H1 (cell line): ENCODE measurements at regions not wholly inside any gene's neighbourhood (a gene's known extent, or its start where the extent isn't known, plus 50 kb on each side); places are given as distances from the start of the nearest gene placed in this dataset.

Source experiments
- CTCF ChIA-PET: fragments of 300-600 bp; sonication (Branson Sonifier 250); formaldehyde crosslinking; loops from one replicate; lab custom pipeline; 2021; ENCODE audit not compliant: partially characterized antibody; lab: Charles Lee
- POLR2A ChIA-PET: fragments of 300-600 bp; sonication (Branson Sonifier 250); formaldehyde crosslinking; loops from one replicate; lab custom pipeline; 2021; ENCODE audit warnings: inconsistent platforms; ENCODE audit not compliant: partially characterized antibody; lab: Charles Lee
- DNase-seq, 2 experiments: peaks; one replicate each; pipeline versions ENCODE4 v3.0.0 to v3.0.0-alpha.2; 2010 to 2022; ENCODE audit warnings: low spot score in 2 of 2, low read depth in 1 of 2, mixed read lengths in 1 of 2
- FAIRE-seq: peaks from 2 replicates; lab custom pipeline; 2011; peaks lifted over from hg19 to GRCh38; lab: Jason Lieb, UNC
- H2AFZ ChIP-seq: 2 replicates; pipeline ENCODE4 v1.8.1; 2012; ENCODE audit warnings: low read length, inconsistent platforms
- H2AK5ac ChIP-seq: 2 replicates; pipeline ENCODE4 v1.6.1; 2013; ENCODE audit warnings: low read depth, low read length
- H2BK120ac ChIP-seq: replicated peaks from 2 replicates; pipeline ENCODE3; 2013; ENCODE audit warnings: low read depth, low read length, inconsistent platforms
- H2BK12ac ChIP-seq: 2 replicates; pipeline ENCODE4 v1.6.1; 2013; ENCODE audit warnings: low read depth, low read length
- H2BK15ac ChIP-seq: 2 replicates; pipeline ENCODE4 v1.6.1; 2013; ENCODE audit warnings: low read length
- H2BK20ac ChIP-seq: 2 replicates; pipeline ENCODE4 v1.6.1; 2013; ENCODE audit warnings: low read length
- H2BK5ac ChIP-seq: 2 replicates; pipeline ENCODE4 v1.6.1; 2013; ENCODE audit warnings: low read depth, low read length
- H3K14ac ChIP-seq: 2 replicates; pipeline ENCODE4 v1.6.1; 2013; ENCODE audit warnings: inconsistent platforms; ENCODE audit not compliant: insufficient read length
- H3K18ac ChIP-seq: 2 replicates; pipeline ENCODE4 v1.6.1; 2013; ENCODE audit warnings: low read length; ENCODE audit errors: extremely low read depth
- H3K23ac ChIP-seq: 2 replicates; pipeline ENCODE4 v1.6.1; 2013; ENCODE audit warnings: inconsistent platforms; ENCODE audit not compliant: insufficient read length
- H3K23me2 ChIP-seq: 2 replicates; pipeline ENCODE4 v1.6.1; 2013; ENCODE audit warnings: low read depth, low read length
- H3K27ac ChIP-seq: 2 replicates; pipeline ENCODE4 v1.6.1; 2011; ENCODE audit warnings: low read depth, low read length, inconsistent platforms
- H3K27me3 ChIP-seq, 4 experiments: replicated peaks in 1 of 4; 1 replicate in 1 of 4; 2 replicates in 3 of 4; pipeline versions ENCODE4 v1.6.1 to v1.8.1; 2011 to 2013; ENCODE audit warnings: low read length in 3 of 4, mild to moderate bottlenecking in 3 of 4, inconsistent platforms in 2 of 4, mixed read lengths in 2 of 4, moderate library complexity in 1 of 4; ENCODE audit not compliant: control insufficient read depth in 3 of 4, insufficient read depth in 3 of 4; ENCODE audit errors: extremely low read depth in 1 of 4
- H3K36me3 ChIP-seq, 4 experiments: 2 replicates each; pipeline versions ENCODE4 v1.6.1 to v1.8.1; 2011 to 2013; ENCODE audit warnings: mild to moderate bottlenecking in 4 of 4, low read length in 3 of 4, moderate library complexity in 2 of 4, control low read depth in 1 of 4, inconsistent platforms in 1 of 4; ENCODE audit not compliant: insufficient read depth in 4 of 4, control insufficient read depth in 2 of 4
- H3K4ac ChIP-seq: replicated peaks from 2 replicates; pipeline ENCODE3; 2013; ENCODE audit warnings: low read length, low read depth, mixed read lengths, inconsistent platforms; ENCODE audit not compliant: insufficient read length
- H3K4me1 ChIP-seq, 4 experiments: replicated peaks in 1 of 4; 1 replicate in 1 of 4; 2 replicates in 3 of 4; pipeline versions ENCODE4 v1.6.1 to v1.8.1; 2011 to 2013; ENCODE audit warnings: low read length in 3 of 4, inconsistent platforms in 2 of 4, mixed read lengths in 1 of 4; ENCODE audit not compliant: insufficient read depth in 4 of 4, control insufficient read depth in 3 of 4
- H3K4me2 ChIP-seq, 2 experiments: 2 replicates each; pipeline versions ENCODE4 v1.6.1 to v1.8.1; 2011 to 2013; ENCODE audit warnings: low read depth in 2 of 2, low read length in 2 of 2, control low read depth in 1 of 2, inconsistent platforms in 1 of 2, mild to moderate bottlenecking in 1 of 2; ENCODE audit not compliant: insufficient read depth in 1 of 2
- H3K4me3 ChIP-seq, 4 experiments: fragments of 200-600, 300-600 bp in 1 of 4; sonication (generic), shearing (Covaris generic), sonication (Bioruptor Twin) in 1 of 4; 2 replicates each; pipeline versions ENCODE4 v1.5.1 to v1.8.1; 2011 to 2016; ENCODE audit warnings: low read length in 4 of 4, low read depth in 3 of 4, control low read depth in 2 of 4, inconsistent platforms in 2 of 4, mild to moderate bottlenecking in 2 of 4, mixed read lengths in 1 of 4, moderate library complexity in 1 of 4; ENCODE audit not compliant: insufficient read depth in 2 of 4; ENCODE audit errors: extremely low read depth in 1 of 4
- H3K56ac ChIP-seq: replicated peaks from 2 replicates; pipeline ENCODE3; 2013; ENCODE audit warnings: low read depth, mild to moderate bottlenecking, mixed read lengths, low read length, inconsistent platforms; ENCODE audit not compliant: insufficient read length
- H3K79me1 ChIP-seq: 2 replicates; pipeline ENCODE4 v1.6.1; 2013; ENCODE audit warnings: low read depth, low read length, control low read depth
- H3K79me2 ChIP-seq, 2 experiments: 2 replicates each; pipeline versions ENCODE4 v1.6.1 to v1.8.1; 2012 to 2013; ENCODE audit warnings: low read length in 2 of 2, mild to moderate bottlenecking in 2 of 2, inconsistent platforms in 1 of 2; ENCODE audit not compliant: insufficient read depth in 2 of 2, control insufficient read depth in 1 of 2
- H3K9ac ChIP-seq, 4 experiments: replicated peaks in 1 of 4; 1 replicate in 1 of 4; 2 replicates in 3 of 4; pipeline versions ENCODE4 v1.6.1 to v1.8.1; 2011 to 2013; ENCODE audit warnings: low read depth in 3 of 4, low read length in 3 of 4, control low read depth in 2 of 4, mild to moderate bottlenecking in 2 of 4, moderate library complexity in 2 of 4, inconsistent platforms in 1 of 4; ENCODE audit errors: extremely low read depth in 1 of 4
- H3K9me3 ChIP-seq, 2 experiments: 2 replicates each; pipeline versions ENCODE4 v1.6.1 to v1.8.1; 2012 to 2013; ENCODE audit warnings: mild to moderate bottlenecking in 2 of 2, moderate library complexity in 2 of 2, control low read depth in 1 of 2, inconsistent platforms in 1 of 2, low read depth in 1 of 2, low read length in 1 of 2, mixed read lengths in 1 of 2; ENCODE audit not compliant: insufficient read depth in 2 of 2
- H4K20me1 ChIP-seq, 2 experiments: replicated peaks in 1 of 2; 2 replicates each; pipeline versions ENCODE3 to v1.8.1; 2011 to 2013; ENCODE audit warnings: inconsistent platforms in 2 of 2, low read length in 2 of 2, mild to moderate bottlenecking in 1 of 2; ENCODE audit not compliant: insufficient read depth in 2 of 2, control insufficient read depth in 1 of 2
- H4K5ac ChIP-seq: 2 replicates; pipeline ENCODE4 v1.6.1; 2013; ENCODE audit warnings: low read length, low read depth, mixed read lengths, inconsistent platforms; ENCODE audit not compliant: insufficient read length
- H4K8ac ChIP-seq: 2 replicates; pipeline ENCODE4 v1.8.0; 2013; ENCODE audit warnings: mild to moderate bottlenecking, moderate library complexity, low read length, inconsistent platforms; ENCODE audit not compliant: insufficient read depth; ENCODE audit errors: extremely low read depth
- H4K91ac ChIP-seq: replicated peaks from 2 replicates; pipeline ENCODE3; 2013; ENCODE audit warnings: low read length, mixed read lengths, inconsistent platforms; ENCODE audit not compliant: insufficient read length
- ATF2 ChIP-seq: IDR thresholded peaks from 2 replicates; pipeline ENCODE4 v1.6.1; 2012; ENCODE audit warnings: low read length, inconsistent platforms
- ATF3 ChIP-seq: IDR thresholded peaks from 2 replicates; pipeline ENCODE4 v1.6.1; 2011; ENCODE audit warnings: low read depth, mild to moderate bottlenecking, low read length; ENCODE audit not compliant: insufficient read depth
- BCL11A ChIP-seq, 2 experiments: IDR thresholded peaks; one replicate each; pipeline ENCODE4 v1.6.1; 2011; ENCODE audit warnings: low read depth in 2 of 2, low read length in 2 of 2, mild to moderate bottlenecking in 2 of 2
- BRCA1 ChIP-seq: IDR thresholded peaks from 2 replicates; pipeline ENCODE4 v1.6.1; 2012; ENCODE audit warnings: low read depth, low read length, improper control_type of control experiment
- EZH2 ChIP-seq: fragments of 200-600 bp; sonication (generic); IDR thresholded peaks from 2 replicates; pipeline ENCODE4 v1.7.1; 2012; ENCODE audit warnings: low read depth, mild to moderate bottlenecking, moderate library complexity, low read length, inconsistent platforms; ENCODE audit not compliant: severe bottlenecking
- JUND ChIP-seq: IDR thresholded peaks from 2 replicates; pipeline ENCODE4 v1.6.1; 2011; ENCODE audit warnings: mild to moderate bottlenecking, improper control_type of control experiment, low read length
- KDM4A ChIP-seq: IDR thresholded peaks from one replicate; pipeline ENCODE4 v1.7.1; 2012; ENCODE audit warnings: low read depth, mild to moderate bottlenecking, moderate library complexity, low read length, inconsistent platforms; ENCODE audit not compliant: severe bottlenecking
- MAFK ChIP-seq: IDR thresholded peaks from 2 replicates; pipeline ENCODE4 v1.6.1; 2012; ENCODE audit warnings: low read depth, mild to moderate bottlenecking, improper control_type of control experiment, low read length
- RFX5 ChIP-seq: IDR thresholded peaks from 2 replicates; pipeline ENCODE4 v1.6.1; 2011; ENCODE audit warnings: low read depth, low read length, improper control_type of control experiment, borderline replicate concordance
- RNF2 ChIP-seq: fragments of 200-900, 300-1000 bp; sonication (generic); IDR thresholded peaks from 2 replicates; pipeline ENCODE4 v1.7.1; 2016; ENCODE audit warnings: borderline replicate concordance, low read depth, mild to moderate bottlenecking, antibody characterized with exemption, low read length; ENCODE audit not compliant: poor library complexity, severe bottlenecking; ENCODE audit errors: missing control alignments
- RXRA ChIP-seq: IDR thresholded peaks from 2 replicates; pipeline ENCODE4 v1.6.1; 2011; ENCODE audit warnings: low read depth, mild to moderate bottlenecking, low read length, moderate library complexity; ENCODE audit not compliant: insufficient read depth
- SP1 ChIP-seq: IDR thresholded peaks from 2 replicates; pipeline ENCODE4 v1.6.1; 2011; ENCODE audit warnings: low read depth, low read length
- TAF1 ChIP-seq: IDR thresholded peaks from 2 replicates; pipeline ENCODE4 v1.6.1; 2011; ENCODE audit warnings: mild to moderate bottlenecking, low read depth, low read length
- WGBS, 2 experiments: shearing (Covaris generic) in 1 of 2; methylation state at CpG; one replicate each; pipeline versions ENCODE4 v1.1.6 to v1.1.7; 2013 to 2015; ENCODE audit warnings: low lambda C conversion rate in 2 of 2, mixed read lengths in 2 of 2, inconsistent platforms in 1 of 2, low coverage in 1 of 2, missing lambda C conversion rate in 1 of 2; ENCODE audit not compliant: insufficient replicate concordance in 2 of 2, insufficient coverage in 1 of 2, insufficient read length in 1 of 2; ENCODE audit errors: extremely low coverage in 1 of 2, missing lambda C conversion rate in 1 of 2; 5-methylcytosine and 5-hydroxymethylcytosine counted together

- H3K9me3 ChIP-seq: peaks cover 10 to 12% of the 10 kb centered on the region in 2 experiments; a peak in 3 of 4 replicates
- H3K23ac ChIP-seq: no peak overlapping the region
- H2BK15ac ChIP-seq: no peak overlapping the region
- H4K20me1 ChIP-seq: no peaks in the 10 kb centered on the region
- no peak overlapping the region for H2BK5ac ChIP-seq
- H3K4me3 ChIP-seq: no peak overlapping the region
- H3K27ac ChIP-seq: no peak overlapping the region
- H2BK120ac ChIP-seq: no peak overlapping the region
- no peak overlapping the region for H3K9ac ChIP-seq
- H3K4ac ChIP-seq: no peak overlapping the region
- 94% methylated on average over 4 of the region's 4 CpGs; no CpG with 5 or more reads in 1 of the 2 experiments for WGBS, 2 experiments
- no peak overlapping the region for H4K91ac ChIP-seq
- H3K4me2 ChIP-seq: no peak overlapping the region
- CTCF ChIA-PET: no interaction called here
- no peak overlapping the region for H2AK5ac ChIP-seq
- no peak overlapping the region for H2BK20ac ChIP-seq
- no peak overlapping the region for H3K14ac ChIP-seq
- H2BK12ac ChIP-seq: no peak overlapping the region
- DNase-seq (no peak), FAIRE-seq (no peak)
- H3K79me1 ChIP-seq: no peaks in the 10 kb centered on the region
- no peak overlapping the region for H4K5ac ChIP-seq
- H3K27me3 ChIP-seq: no peaks in the 10 kb centered on the region
- H3K79me2 ChIP-seq: no peaks in the 10 kb centered on the region
- no peak overlapping the region for H3K18ac ChIP-seq
- no peaks in the 10 kb centered on the region for H3K36me3 ChIP-seq
- no peak overlapping the region for H4K8ac ChIP-seq
- POLR2A ChIA-PET: no interaction called here
- no peaks in the 10 kb centered on the region for H3K4me1 ChIP-seq
- H3K23me2 ChIP-seq: no peaks in the 10 kb centered on the region
- no peak overlapping the region for H2AFZ ChIP-seq
- H3K56ac ChIP-seq: no peak overlapping the region
- TF ChIP-seq MAFK (no peak), BCL11A (IDR thresholded peaks at IDR 0.05; ENCODE audit: low read depth in 2 of 2, low read length in 2 of 2) (no peak), SP1 (no peak), RXRA (no peak), RNF2 (no peak), EZH2 (no peak), RFX5 (no peak), TAF1 (no peak), BRCA1 (no peak), ATF3 (no peak), JUND (no peak), KDM4A (no peak), ATF2 (no peak)
Measured at GRCh38 chr1:191398551-191398950, 759.7 kb upstream of the RGS18 start.
